ENCODE measurements at regions not wholly inside any gene's neighbourhood (a gene's known extent, or its start where the extent isn't known, plus 50 kb on each side); places are given as distances from the start of the nearest gene placed in this dataset.

DNA sequence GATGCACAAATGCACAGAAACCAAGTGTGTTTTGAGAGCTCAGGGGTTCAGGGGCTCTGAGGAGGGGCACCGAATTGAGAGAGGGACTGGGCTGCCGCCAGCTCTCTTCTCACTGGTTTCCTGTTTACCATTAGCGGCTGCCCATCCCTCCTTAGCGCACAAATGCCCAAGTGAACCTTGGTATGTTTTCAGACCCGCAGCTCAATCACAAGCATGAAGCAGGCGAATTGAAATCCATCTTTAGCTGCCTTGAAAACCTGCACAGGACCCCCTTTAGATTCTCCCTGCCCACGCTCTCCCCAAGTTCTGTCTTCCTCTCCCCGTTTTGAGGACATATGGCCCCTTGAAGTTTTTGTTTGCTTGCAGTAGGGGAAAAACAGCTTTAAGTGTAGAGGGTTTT lies 61.1 kb upstream of the ACOT11 start:
- H3K4me3 ChIP-seq (ENCODE audit: low read depth, low read length), result no peak overlapping the region
- H3K27me3 ChIP-seq (ENCODE audit: control insufficient read depth, insufficient read depth, low read length), result no peaks in the 10 kb centered on the region
- DNase-seq (ENCODE audit: low read depth, low spot score), result no peak
- TF ChIP-seq, protein P1, sequence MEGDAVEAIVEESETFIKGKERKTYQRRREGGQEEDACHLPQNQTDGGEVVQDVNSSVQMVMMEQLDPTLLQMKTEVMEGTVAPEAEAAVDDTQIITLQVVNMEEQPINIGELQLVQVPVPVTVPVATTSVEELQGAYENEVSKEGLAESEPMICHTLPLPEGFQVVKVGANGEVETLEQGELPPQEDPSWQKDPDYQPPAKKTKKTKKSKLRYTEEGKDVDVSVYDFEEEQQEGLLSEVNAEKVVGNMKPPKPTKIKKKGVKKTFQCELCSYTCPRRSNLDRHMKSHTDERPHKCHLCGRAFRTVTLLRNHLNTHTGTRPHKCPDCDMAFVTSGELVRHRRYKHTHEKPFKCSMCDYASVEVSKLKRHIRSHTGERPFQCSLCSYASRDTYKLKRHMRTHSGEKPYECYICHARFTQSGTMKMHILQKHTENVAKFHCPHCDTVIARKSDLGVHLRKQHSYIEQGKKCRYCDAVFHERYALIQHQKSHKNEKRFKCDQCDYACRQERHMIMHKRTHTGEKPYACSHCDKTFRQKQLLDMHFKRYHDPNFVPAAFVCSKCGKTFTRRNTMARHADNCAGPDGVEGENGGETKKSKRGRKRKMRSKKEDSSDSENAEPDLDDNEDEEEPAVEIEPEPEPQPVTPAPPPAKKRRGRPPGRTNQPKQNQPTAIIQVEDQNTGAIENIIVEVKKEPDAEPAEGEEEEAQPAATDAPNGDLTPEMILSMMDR (IDR thresholded peaks at IDR 0.05; ENCODE audit: low read depth, low read length), result no peak
- ChIA-PET CTCF (interaction anchor here (0.6 to 3.2 kb wide), 9 partner anchors 10 to 418 kb away, joined by 3 to 22 read pairs (median 4); partner anchors contain the start of genes ACOT11 and SSBP3), POLR2A (interaction anchor here (0.7 to 2.1 kb wide), 2 partner anchors 25 to 80 kb away, joined by 4 to 19 read pairs; partner anchors contain the start of gene SSBP3)
- H3K9me3 ChIP-seq (ENCODE audit: control insufficient read depth, insufficient read depth, low read length), result no peaks in the 10 kb centered on the region
- no peak overlapping the region for H3K27ac ChIP-seq (ENCODE audit: low read depth, low read length)

DNA sequence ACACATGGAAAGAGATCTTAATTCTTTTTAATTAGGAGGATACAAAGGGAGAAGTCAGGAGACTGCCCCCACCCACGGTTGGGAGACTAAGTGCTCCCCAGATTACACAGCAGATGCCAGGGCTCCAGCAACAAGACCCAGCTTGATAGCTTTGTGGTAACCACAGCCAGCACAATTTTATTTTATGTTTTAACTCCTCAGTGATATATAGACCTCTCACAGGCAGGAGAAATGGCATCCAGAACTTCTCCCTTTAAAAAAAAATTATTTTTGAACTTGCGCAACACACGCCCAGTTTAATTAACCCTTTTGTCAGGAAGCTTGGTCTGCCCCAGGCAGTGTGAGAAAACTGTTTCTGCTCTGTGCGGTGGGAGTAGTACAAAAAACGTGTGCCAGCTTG lies 62.6 kb upstream of the ACOT11 start:
- no peak for DNase-seq (ENCODE audit: low read depth, low spot score)
- CTCF ChIA-PET, result interaction anchor here (0.7 to 1.1 kb wide), 2 partner anchors 58 to 100 kb away, joined by 3 to 5 read pairs; no protein-coding TSS in a partner anchor

DNA sequence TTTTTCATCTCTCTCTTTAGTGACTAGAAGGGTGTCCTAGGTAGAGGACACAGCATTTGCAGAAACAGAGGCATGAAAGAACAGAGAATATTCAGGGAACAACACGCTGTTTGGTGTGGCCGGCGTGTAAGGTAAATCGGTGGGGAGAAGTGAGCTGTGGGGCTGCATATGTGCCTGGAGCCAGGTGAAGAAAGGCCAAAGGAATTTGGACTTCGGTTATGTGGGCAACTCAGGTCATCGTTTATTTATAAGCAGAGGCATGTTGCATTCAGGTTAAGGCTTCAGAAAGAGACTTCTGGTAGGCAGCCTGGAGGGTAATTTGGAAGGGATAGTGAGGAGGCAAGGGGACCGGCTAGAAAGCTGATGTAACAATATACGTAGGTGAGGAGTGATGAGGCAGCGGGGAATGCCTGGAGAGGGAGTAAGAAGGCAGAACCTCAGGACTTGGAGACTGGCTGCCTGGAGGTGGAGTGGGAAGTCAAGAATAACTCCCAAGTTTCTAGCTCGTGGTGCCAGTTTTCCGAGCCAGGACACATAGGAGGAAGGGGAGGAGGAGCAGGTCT lies 64.1 kb upstream of the ACOT11 start:
- CTCF ChIA-PET, result no interaction called here

More for the DNA sequence above, 62.6 kb upstream of the ACOT11 start:
- Histone ChIP-seq H3K4me3 (ENCODE audit: low read depth, low read length) (no peak overlapping the region), H3K27ac (ENCODE audit: low read depth, low read length) (no peak overlapping the region), H3K27me3 (ENCODE audit: control insufficient read depth, insufficient read depth, low read length) (peaks cover 2% of the 10 kb centered on the region), H3K9me3 (ENCODE audit: control insufficient read depth, insufficient read depth, low read length) (no peaks in the 10 kb centered on the region)
- POLR2A ChIA-PET, result no interaction called here
- TF ChIP-seq, protein P1 (IDR thresholded peaks at IDR 0.05; ENCODE audit: low read depth, low read length), result no peak

DNA sequence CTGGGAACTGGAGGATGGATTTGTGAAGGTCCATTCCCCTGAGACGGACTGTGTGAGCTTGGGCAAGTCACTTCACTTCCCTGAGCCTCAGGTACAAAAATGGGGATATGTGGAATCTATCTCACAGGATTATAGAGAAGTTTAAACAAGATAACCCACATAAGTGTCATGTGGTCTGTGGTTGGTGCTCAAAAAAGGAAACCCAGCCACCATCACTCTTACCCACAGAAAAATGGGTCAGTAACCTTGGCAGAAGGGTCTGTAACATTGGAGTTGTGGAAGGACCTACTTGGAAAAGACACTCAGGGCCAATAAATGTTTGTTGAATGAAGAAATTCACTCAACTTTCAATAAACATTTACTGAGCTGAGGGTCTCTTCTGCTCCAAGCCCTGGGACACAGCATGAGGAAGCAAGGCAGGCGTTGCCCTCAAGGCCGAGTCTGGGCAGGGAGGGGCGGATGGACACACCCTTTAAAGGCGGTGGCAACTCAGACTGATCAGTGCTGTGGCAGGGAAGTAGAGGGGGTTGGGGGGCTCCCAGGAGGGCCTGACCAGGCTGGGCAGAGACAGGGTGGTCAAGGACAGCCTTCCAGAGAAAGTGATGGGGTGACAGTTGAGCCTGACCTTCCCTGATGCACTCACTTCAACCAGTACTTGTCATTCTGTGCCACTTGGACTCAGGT lies 66.7 kb upstream of the ACOT11 start:
- CTCF ChIA-PET, result interaction anchor here (1.7 kb wide), 1 partner anchor 8 kb away, joined by 9 read pairs; no protein-coding TSS in a partner anchor
- TF ChIP-seq, protein P1 (IDR thresholded peaks at IDR 0.05; ENCODE audit: low read depth, low read length), result no peak
- POLR2A ChIA-PET, result no interaction called here
- Histone ChIP-seq H3K4me3 (ENCODE audit: low read depth, low read length) (no peak overlapping the region), H3K27me3 (ENCODE audit: control insufficient read depth, insufficient read depth, low read length) (peaks cover 14% of the 10 kb centered on the region), H3K9me3 (ENCODE audit: control insufficient read depth, insufficient read depth, low read length) (no peaks in the 10 kb centered on the region), H3K27ac (ENCODE audit: low read depth, low read length) (no peak overlapping the region)
- DNase-seq (ENCODE audit: low read depth, low spot score), result no peak

More for the DNA sequence above, 64.1 kb upstream of the ACOT11 start:
- TF ChIP-seq, protein P1 (IDR thresholded peaks at IDR 0.05; ENCODE audit: low read depth, low read length), result no peak
- POLR2A ChIA-PET, result interaction anchor here (1.0 kb wide), 1 partner anchor 76 kb away, joined by 3 read pairs; no protein-coding TSS in a partner anchor
- Histone ChIP-seq H3K27me3 (ENCODE audit: control insufficient read depth, insufficient read depth, low read length) (peaks cover 2% of the 10 kb centered on the region), H3K4me3 (ENCODE audit: low read depth, low read length) (no peak overlapping the region), H3K27ac (ENCODE audit: low read depth, low read length) (no peak overlapping the region), H3K9me3 (ENCODE audit: control insufficient read depth, insufficient read depth, low read length) (no peaks in the 10 kb centered on the region)
- DNase-seq (ENCODE audit: low read depth, low spot score), result no peak

DNA sequence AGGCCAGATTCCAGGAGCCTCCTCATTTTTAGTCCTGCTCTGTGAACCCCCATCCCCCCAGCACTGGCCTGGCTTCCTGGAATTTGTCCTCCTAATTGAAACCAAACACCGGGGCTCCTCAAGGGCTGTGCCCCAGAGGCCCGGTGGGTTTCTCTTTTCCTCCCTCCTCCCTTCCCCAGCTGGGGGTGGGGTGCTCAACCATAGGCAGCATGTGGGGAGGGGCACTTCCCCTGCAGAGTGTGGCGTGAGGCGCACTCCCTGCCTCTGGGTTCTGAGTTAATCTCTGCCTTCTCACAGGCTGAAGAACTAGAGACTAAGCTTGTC lies 67.5 kb upstream of the ACOT11 start:
- no peaks in the 10 kb centered on the region for H3K9me3 ChIP-seq (ENCODE audit: control insufficient read depth, insufficient read depth, low read length)
- no peak overlapping the region for H3K4me3 ChIP-seq (ENCODE audit: low read depth, low read length)
- no peak for DNase-seq (ENCODE audit: low read depth, low spot score)
- TF ChIP-seq, protein P1 (IDR thresholded peaks at IDR 0.05; ENCODE audit: low read depth, low read length), result no peak
- ChIA-PET POLR2A (no interaction called here), CTCF (interaction anchor here (1.7 kb wide), 1 partner anchor 9 kb away, joined by 9 read pairs; no protein-coding TSS in a partner anchor)
- H3K27me3 ChIP-seq (ENCODE audit: control insufficient read depth, insufficient read depth, low read length), result peaks cover 20% of the 10 kb centered on the region
- H3K27ac ChIP-seq (ENCODE audit: low read depth, low read length), result no peak overlapping the region

Data from AG04450 (cell line).